HEK293 (cell line): ENCODE measurements at regions not wholly inside any gene's neighbourhood (a gene's known extent, or its start where the extent isn't known, plus 50 kb on each side); places are given as distances from the start of the nearest gene placed in this dataset.

Experiments
- CTCF ChIA-PET: fragments of 350-600 bp; formaldehyde crosslinking; extraction: SDS; loops from one replicate; lab custom pipeline; 2021; ENCODE audit warnings: antibody characterized with exemption; lab: Yijun Ruan, JAX
- POLR2A ChIA-PET: fragments of 300-600 bp; formaldehyde crosslinking; extraction: SDS; loops from one replicate; lab custom pipeline; 2020; ENCODE audit warnings: antibody characterized with exemption, inconsistent platforms; lab: Yijun Ruan, JAX
- H3K27ac ChIP-seq: fragments of 200-500 bp; sonication (Bioruptor generic); 2 replicates; pipeline ENCODE4 v1.5.1; 2014; ENCODE audit warnings: low read depth, low read length, control low read depth, inconsistent platforms; ENCODE audit errors: extremely low read depth
- H3K36me3 ChIP-seq, 2 experiments: fragments of 200-500 bp in 1 of 2; sonication (Bioruptor generic) in 1 of 2; 1 replicate in 1 of 2; 2 replicates in 1 of 2; pipeline ENCODE4 v1.5.1; 2014 to 2017; ENCODE audit warnings: inconsistent platforms in 2 of 2, low read length in 2 of 2; ENCODE audit not compliant: control insufficient read depth in 2 of 2, insufficient read depth in 1 of 2
- H3K4me1 ChIP-seq: fragments of 200-500 bp; sonication (Bioruptor generic); 2 replicates; pipeline ENCODE4 v1.5.1; 2014; ENCODE audit warnings: mild to moderate bottlenecking, low read length, inconsistent platforms; ENCODE audit not compliant: control insufficient read depth, insufficient read depth
- H3K4me3 ChIP-seq: 2 replicates; pipeline ENCODE4 v1.5.1; 2011; ENCODE audit warnings: low read depth, mild to moderate bottlenecking, control low read depth, low read length, moderate library complexity
- H3K9me3 ChIP-seq: fragments of 200-500 bp; sonication (Bioruptor generic); 2 replicates; pipeline ENCODE4 v1.5.1; 2014; ENCODE audit warnings: low read depth, low read length, inconsistent platforms; ENCODE audit not compliant: control insufficient read depth, insufficient read depth
- GLIS2 ChIP-seq: fragments of 450-650 bp; formaldehyde crosslinking; IDR thresholded peaks from 2 replicates; pipeline ENCODE4 v1.5.1; 2016; ENCODE audit warnings: missing biosample characterization, missing genetic modification characterization
- HIC1 ChIP-seq: fragments of 450-650 bp; formaldehyde crosslinking; IDR thresholded peaks from 2 replicates; pipeline ENCODE4 v1.5.1; 2016; ENCODE audit warnings: missing biosample characterization, missing genetic modification characterization
- KLF1 ChIP-seq: fragments of 450-650 bp; formaldehyde crosslinking; IDR thresholded peaks from 2 replicates; pipeline ENCODE4 v1.5.1; 2016; ENCODE audit warnings: missing biosample characterization, missing genetic modification characterization
- KLF16 ChIP-seq: fragments of 450-650 bp; formaldehyde crosslinking; IDR thresholded peaks from 2 replicates; pipeline ENCODE4 v1.5.1; 2017; ENCODE audit warnings: missing biosample characterization, missing genetic modification characterization
- KLF17 ChIP-seq: fragments of 450-650 bp; formaldehyde crosslinking; IDR thresholded peaks from 2 replicates; pipeline ENCODE4 v1.5.1; 2016; ENCODE audit warnings: missing biosample characterization, missing genetic modification characterization
- REPIN1 ChIP-seq: fragments of 450-650 bp; formaldehyde crosslinking; IDR thresholded peaks from 2 replicates; pipeline ENCODE4 v1.5.1; 2017; ENCODE audit warnings: missing biosample characterization, missing genetic modification characterization, low read depth
- SCRT1 ChIP-seq: fragments of 450-650 bp; formaldehyde crosslinking; IDR thresholded peaks from 2 replicates; pipeline ENCODE4 v1.5.1; 2016; ENCODE audit warnings: missing biosample characterization, missing genetic modification characterization, borderline replicate concordance
- YY1 ChIP-seq: fragments of 450-650 bp; formaldehyde crosslinking; IDR thresholded peaks from 2 replicates; pipeline ENCODE4 v1.5.1; 2018; ENCODE audit warnings: missing biosample characterization, missing genetic modification characterization
- ZBTB7A ChIP-seq: fragments of 450-650 bp; formaldehyde crosslinking; IDR thresholded peaks from 2 replicates; pipeline ENCODE4 v1.5.1; 2016; ENCODE audit warnings: low read depth, missing biosample characterization, missing genetic modification characterization
- ZNF169 ChIP-seq: fragments of 450-650 bp; formaldehyde crosslinking; IDR thresholded peaks from 2 replicates; pipeline ENCODE4 v1.5.1; 2016; ENCODE audit warnings: missing biosample characterization, missing genetic modification characterization
- ZNF184 ChIP-seq: fragments of 450-650 bp; IDR thresholded peaks from 2 replicates; pipeline ENCODE4 v1.5.1; 2018; ENCODE audit warnings: missing biosample characterization, mild to moderate bottlenecking, missing genetic modification characterization
- ZNF274 ChIP-seq, 2 experiments: fragments of 200-500 bp in 1 of 2; fragments of 450-650 bp in 1 of 2; sonication (Bioruptor generic) in 1 of 2; formaldehyde crosslinking in 1 of 2; IDR thresholded peaks; 2 replicates each; pipeline versions ENCODE4 v1.5.1 to v1.6.1; 2014 to 2016; ENCODE audit warnings: borderline replicate concordance in 1 of 2, inconsistent platforms in 1 of 2, low read length in 1 of 2, missing biosample characterization in 1 of 2, missing genetic modification characterization in 1 of 2
- ZNF501 ChIP-seq: fragments of 450-650 bp; formaldehyde crosslinking; IDR thresholded peaks from 2 replicates; pipeline ENCODE4 v1.5.1; 2016; ENCODE audit warnings: missing biosample characterization, missing genetic modification characterization
- ZNF510 ChIP-seq: fragments of 450-650 bp; formaldehyde crosslinking; IDR thresholded peaks from 2 replicates; pipeline ENCODE4 v1.5.1; 2018; ENCODE audit warnings: mild to moderate bottlenecking, missing genetic modification characterization, missing biosample characterization; ENCODE audit not compliant: insufficient replicate concordance
- ZNF518A ChIP-seq: fragments of 450-650 bp; formaldehyde crosslinking; conservative IDR thresholded peaks from 2 replicates; pipeline ENCODE4 v1.5.1; 2016; ENCODE audit warnings: low read depth, missing biosample characterization, missing genetic modification characterization
- ZNF549 ChIP-seq: fragments of 450-650 bp; IDR thresholded peaks from 2 replicates; pipeline ENCODE4 v1.5.1; 2018; ENCODE audit warnings: missing biosample characterization, missing genetic modification characterization, mild to moderate bottlenecking, inconsistent platforms, moderate library complexity
- ZNF639 ChIP-seq: fragments of 450-650 bp; formaldehyde crosslinking; IDR thresholded peaks from 2 replicates; pipeline ENCODE4 v1.5.1; 2016; ENCODE audit warnings: missing biosample characterization, missing genetic modification characterization
- ZNF707 ChIP-seq: fragments of 450-650 bp; formaldehyde crosslinking; IDR thresholded peaks from 2 replicates; pipeline ENCODE4 v1.5.1; 2016; ENCODE audit warnings: missing biosample characterization, missing genetic modification characterization
- ZNF777 ChIP-seq: fragments of 450-650 bp; formaldehyde crosslinking; IDR thresholded peaks from 2 replicates; pipeline ENCODE4 v1.5.1; 2017; ENCODE audit warnings: missing biosample characterization, missing genetic modification characterization, borderline replicate concordance
- ZNF830 ChIP-seq: fragments of 450-650 bp; IDR thresholded peaks from 2 replicates; pipeline ENCODE4 v1.5.0; 2018; ENCODE audit warnings: missing biosample characterization, missing genetic modification characterization, low read depth, mild to moderate bottlenecking, moderate library complexity
- ZNF837 ChIP-seq: fragments of 450-650 bp; formaldehyde crosslinking; IDR thresholded peaks from 2 replicates; pipeline ENCODE4 v1.5.1; 2016; ENCODE audit warnings: missing biosample characterization, missing genetic modification characterization
- ZSCAN4 ChIP-seq: fragments of 450-650 bp; formaldehyde crosslinking; IDR thresholded peaks from 2 replicates; pipeline ENCODE4 v1.5.1; 2017; ENCODE audit warnings: missing biosample characterization, missing genetic modification characterization

- CTCF ChIA-PET = interaction anchor here (1.2 kb wide), 1 partner anchor 13 kb away, joined by 5 read pairs; no protein-coding TSS in a partner anchor
- Histone ChIP-seq H3K27ac (no peak overlapping the region), H3K9me3 (no peaks in the 10 kb centered on the region), H3K4me1 (no peaks in the 10 kb centered on the region), H3K36me3 (no peaks in the 10 kb centered on the region), H3K4me3 (no peak overlapping the region)
- no peak for TF ChIP-seq ZNF777 (tag by site-specific recombination)
- no peak for TF ChIP-seq GLIS2 (tag by site-specific recombination)
- no peak for TF ChIP-seq REPIN1 (tag by site-specific recombination)
- POLR2A ChIA-PET = no interaction called here
Measured at GRCh38 chr5:167877924-167878323, 413.5 kb upstream of the WWC1 start.

GRCh38 chr5:167880420-167880819, 411.0 kb upstream of the WWC1 start:
- Histone ChIP-seq H3K4me3 (no peak overlapping the region), H3K9me3 (no peaks in the 10 kb centered on the region), H3K36me3 (no peaks in the 10 kb centered on the region), H3K27ac (no peak overlapping the region), H3K4me1 (no peaks in the 10 kb centered on the region)
- CTCF ChIA-PET = interaction anchor here (0.6 kb wide), 1 partner anchor 199 kb away, joined by 3 read pairs; no protein-coding TSS in a partner anchor
- POLR2A ChIA-PET = no interaction called here
- no peak for TF ChIP-seq ZNF510 (tag by site-specific recombination)
- TF ChIP-seq ZNF274 (IDR thresholded peaks at IDR 0.05; ENCODE audit: low read length) = no peak
- no peak for TF ChIP-seq ZNF274 (tag by site-specific recombination; IDR thresholded peaks at IDR 0.05; ENCODE audit: borderline replicate concordance)
- TF ChIP-seq YY1 = no peak
- TF ChIP-seq ZSCAN4 (tag by site-specific recombination) = no peak
- no peak for TF ChIP-seq ZNF837 (tag by site-specific recombination)
- no peak for TF ChIP-seq KLF1
- no peak for TF ChIP-seq ZNF707 (tag by site-specific recombination)
- no peak for TF ChIP-seq ZNF830
- TF ChIP-seq ZNF169 (tag by site-specific recombination) = no peak
- TF ChIP-seq KLF16 = no peak
- TF ChIP-seq ZNF501 (tag by site-specific recombination) = no peak
- no peak for TF ChIP-seq ZNF549 (tag by site-specific recombination)
- no peak for TF ChIP-seq ZNF639 (tag by site-specific recombination)
- no peak for TF ChIP-seq HIC1 (tag by site-specific recombination)

- CTCF ChIA-PET = no interaction called here
- Histone ChIP-seq H3K36me3 (no peaks in the 10 kb centered on the region), H3K27ac (no peak overlapping the region), H3K4me3 (no peak overlapping the region), H3K9me3 (no peaks in the 10 kb centered on the region), H3K4me1 (no peaks in the 10 kb centered on the region)
- POLR2A ChIA-PET = no interaction called here
- TF ChIP-seq ZBTB7A (tag by site-specific recombination) (no peak), ZNF184 (no peak), ZNF518A (no peak), SCRT1 (tag by site-specific recombination) (no peak), KLF17 (tag by site-specific recombination) (no peak)
Measured at GRCh38 chr5:167881041-167881440, 410.4 kb upstream of the WWC1 start.
